AG08396 (cell line): ENCODE measurements at regions not wholly inside any gene's neighbourhood (a gene's known extent, or its start where the extent isn't known, plus 50 kb on each side); places are given as distances from the start of the nearest gene placed in this dataset.
"Not testable (repeated sequence)": the region's sequence is repeated elsewhere in the genome, so short reads cannot be mapped to it uniquely, and the experiment has no call there.

Experiments
- DNase-seq: peaks from one replicate; pipeline ENCODE4 v3.0.0; 2012; ENCODE audit warnings: low spot score, mixed read lengths

DNA sequence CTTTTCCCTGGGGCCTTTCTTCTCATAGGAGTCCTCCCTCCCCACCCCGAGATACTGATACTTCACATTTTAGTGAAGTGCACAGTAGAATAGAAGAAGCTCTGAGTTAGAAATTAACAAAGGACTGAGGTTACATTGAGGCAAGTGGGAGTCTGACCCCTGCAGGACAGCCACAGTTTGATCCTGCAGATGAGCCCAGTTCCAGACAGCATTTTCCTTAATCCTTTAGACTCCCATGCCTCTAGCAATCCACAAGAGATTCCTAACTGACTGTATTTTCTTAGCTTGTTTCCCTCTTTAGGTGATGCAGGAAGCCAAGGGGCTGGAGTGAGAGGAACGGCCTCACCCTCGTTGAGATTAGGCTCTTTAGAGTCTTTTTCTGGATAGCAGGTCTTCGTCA lies 204.0 kb downstream of the CYRIA start:
- no peak for DNase-seq

DNA sequence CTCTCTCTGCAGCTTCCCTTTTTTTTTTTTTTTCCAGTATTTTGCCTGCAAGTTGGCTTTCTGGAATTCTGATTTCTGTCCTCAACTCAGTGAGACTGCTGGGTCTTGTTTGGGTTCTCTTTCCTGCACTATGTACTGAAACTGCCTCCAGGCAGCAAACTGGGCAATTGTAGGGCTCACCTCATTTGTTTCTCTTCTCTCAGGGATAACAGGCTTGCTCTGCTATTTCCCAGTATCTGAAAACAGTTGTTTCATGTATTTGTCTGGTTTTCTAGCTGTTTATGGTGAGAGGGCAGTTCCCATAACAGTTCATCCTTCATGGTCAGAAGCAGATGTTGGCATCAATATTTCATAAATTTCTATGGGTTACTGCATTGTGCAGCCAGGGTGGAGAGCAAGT lies 206.0 kb downstream of the CYRIA start:
- no peak for DNase-seq

DNA sequence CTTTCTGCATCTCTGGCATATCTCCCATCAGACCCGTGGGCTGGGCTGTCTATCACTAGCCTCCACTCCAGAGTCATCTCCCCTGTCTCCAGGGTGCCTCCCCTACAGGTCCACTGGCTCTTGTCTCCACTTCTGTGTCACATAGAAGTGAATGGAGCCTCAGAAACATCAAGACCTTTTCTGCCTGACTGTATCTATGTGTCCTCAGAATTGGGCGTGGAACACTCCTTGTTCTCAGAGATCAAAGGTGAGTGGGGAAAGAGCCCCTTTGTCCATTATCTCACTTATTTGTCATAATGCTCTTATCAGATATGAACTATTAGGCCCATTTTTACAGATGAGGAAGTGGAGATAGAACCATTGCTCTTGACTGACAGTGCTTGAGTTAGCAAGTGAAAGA lies 211.0 kb downstream of the CYRIA start:
- no peak for DNase-seq

DNA sequence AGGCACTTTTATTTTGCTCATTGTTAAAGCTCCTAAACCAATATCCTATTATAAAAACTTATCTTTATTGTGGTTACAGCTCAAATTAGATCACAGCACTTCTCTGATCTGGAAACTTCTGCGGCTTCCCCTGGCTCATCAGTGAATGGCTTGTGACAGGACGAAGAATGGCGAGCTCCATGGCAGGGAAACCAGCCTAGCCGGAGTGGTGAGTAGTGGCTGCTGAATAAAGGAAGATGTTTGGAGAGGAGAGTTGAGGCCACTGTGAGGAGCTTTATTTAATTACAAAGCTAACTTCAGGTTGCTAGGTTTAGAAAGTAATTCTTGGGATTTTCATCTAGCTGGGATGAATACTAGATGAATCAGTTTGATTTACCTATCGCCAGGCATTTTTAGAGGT lies 213.5 kb downstream of the CYRIA start:
- no peak for DNase-seq

DNA sequence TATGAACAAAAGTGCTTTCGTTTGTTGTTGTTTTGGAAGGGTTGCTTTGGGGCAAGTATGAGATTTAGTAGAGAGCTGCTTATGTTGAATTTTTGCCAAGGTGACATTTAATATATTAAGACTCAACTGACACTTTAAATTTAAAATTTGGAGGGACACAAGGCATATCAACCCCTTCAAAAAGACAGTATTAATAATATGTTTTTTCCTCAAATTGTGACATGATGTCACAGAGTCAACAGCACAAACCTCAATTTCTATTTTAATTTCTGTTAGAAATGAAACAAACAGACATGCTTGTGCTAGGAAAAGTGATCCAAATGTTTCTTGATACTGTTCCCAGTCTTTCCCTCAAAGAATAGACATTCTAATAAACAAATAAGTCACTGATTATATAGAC lies 218.9 kb downstream of the CYRIA start:
- no peak for DNase-seq

DNA sequence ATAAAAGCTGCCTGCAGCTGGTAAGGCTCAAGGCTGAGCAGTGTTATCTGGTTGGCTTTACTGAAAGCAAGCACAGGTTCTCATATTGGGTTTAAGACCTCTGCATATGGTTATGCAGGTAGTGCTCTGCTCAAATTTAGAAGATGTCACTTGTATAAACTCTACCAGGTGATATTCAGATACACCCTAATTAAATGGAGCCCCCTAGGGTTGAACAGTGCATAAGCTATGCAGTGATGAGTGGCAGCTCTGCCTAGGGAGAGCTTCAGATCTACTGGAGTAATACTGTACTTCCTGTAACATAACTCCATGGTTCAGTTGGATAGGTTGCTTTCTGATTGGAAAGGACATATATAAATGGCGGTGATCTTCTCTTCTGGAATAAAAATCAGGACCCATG lies 222.7 kb downstream of the CYRIA start:
- DNase-seq = no peak

DNA sequence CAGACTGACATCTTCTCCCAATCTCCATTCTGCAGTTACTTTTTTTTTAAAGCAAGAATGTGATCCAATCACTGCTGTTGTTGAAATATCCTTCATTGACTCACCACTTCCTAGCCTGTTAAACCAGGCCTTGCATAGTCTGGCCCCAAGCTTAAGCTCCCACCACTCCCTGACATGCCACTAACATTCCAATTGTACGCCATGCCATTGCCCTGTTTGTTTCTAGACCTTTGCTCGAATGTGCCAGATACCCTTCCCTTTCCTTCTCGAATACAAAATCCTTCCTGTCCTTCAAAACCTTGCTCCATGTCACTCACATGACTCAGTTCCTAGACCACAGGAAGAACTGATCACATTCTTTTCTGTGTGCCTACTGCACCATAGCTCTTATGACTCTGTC lies 224.2 kb downstream of the CYRIA start:
- DNase-seq = no peak

DNA sequence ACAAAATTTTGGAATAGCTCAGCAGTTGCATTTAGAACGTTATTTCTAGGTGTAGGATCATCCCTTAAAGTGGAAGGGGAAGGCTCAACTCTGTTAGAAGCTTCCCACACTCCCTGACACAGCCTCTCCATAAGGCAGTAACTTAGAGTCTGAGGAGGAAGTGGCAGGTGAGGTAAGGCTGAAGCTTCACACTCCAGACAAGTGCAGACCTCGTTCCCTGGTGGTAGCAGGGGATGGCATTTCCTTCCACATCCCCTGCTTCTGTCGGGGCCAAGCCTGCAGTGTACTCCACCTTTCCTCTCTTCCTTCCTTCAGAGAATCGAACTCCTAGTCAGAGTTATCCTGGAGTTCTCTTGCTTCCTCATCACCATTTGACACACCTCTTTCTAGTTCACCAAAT lies 224.7 kb downstream of the CYRIA start:
- no peak for DNase-seq

DNA sequence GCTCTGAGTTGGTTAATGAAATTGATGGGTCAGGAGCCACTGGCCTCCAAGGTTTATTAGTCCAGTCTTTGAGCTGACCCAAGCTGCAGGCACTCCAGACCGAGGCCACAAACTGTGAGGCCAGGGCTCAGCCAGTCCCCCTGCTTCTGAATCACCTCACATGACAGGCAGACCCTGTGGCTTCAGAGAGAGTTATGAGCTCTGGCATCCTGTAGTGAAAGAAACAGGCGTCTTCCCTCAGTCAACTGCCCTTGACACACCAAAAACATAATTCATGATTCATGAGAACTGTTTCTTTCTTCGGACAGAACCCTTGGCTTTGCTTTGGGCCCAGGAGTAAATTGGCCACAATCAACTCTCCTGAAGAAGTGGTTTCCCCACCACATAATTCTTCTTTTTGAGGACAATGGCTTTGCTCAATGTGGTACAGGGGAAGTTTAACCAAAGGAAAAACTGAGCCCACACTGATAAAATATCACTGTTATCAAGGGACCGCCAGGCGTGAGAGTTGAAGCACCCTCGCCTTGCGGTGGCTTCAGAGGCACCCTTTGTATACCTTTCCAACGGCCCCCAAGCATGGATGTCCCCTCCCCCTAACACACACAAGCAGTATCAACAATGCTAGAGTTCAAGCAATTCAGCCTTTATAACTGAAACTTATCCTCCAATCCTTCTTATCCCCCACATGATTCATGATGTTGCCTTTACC lies 226.9 kb downstream of the CYRIA start:
- no peak for DNase-seq

DNA sequence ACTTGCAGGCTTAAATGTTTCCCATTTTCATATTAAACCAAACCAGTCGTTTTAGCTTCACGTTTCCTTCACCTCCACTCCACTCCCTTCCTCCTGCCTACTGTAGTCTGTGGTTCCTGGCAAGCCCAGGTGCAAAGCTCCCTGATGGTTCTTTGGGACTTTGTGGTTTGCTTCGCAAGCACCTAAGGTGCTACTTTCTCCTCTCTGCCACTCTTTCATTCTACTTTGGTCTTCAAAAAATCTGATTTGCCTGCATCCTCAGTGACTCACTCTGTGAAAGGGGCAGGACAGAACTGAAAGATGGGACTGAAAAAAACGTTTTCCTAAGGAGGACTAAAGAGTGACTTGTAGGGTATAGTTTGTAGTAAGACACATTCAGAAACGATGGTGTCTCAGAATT lies 228.4 kb downstream of the CYRIA start:
- no peak for DNase-seq

DNA sequence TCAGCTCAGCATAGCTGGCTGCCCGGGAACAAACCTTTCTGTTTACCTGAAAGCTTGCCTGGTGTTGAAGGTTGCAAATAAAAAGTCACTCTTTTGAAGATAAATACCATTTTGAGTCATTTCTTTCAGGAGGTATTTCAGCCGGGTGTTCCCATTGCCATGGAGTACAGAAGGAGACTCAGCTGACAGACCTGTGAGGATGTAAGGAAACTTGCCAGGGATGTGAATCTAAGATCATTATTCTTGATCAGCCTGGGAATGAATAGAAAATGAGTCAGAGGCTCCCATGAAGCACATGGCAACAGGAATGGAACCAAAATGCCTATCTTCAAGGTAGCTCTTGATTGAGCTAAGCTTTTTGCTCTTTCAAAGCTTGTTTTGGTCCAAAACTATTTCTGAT lies 231.2 kb downstream of the CYRIA start:
- no peak for DNase-seq

DNA sequence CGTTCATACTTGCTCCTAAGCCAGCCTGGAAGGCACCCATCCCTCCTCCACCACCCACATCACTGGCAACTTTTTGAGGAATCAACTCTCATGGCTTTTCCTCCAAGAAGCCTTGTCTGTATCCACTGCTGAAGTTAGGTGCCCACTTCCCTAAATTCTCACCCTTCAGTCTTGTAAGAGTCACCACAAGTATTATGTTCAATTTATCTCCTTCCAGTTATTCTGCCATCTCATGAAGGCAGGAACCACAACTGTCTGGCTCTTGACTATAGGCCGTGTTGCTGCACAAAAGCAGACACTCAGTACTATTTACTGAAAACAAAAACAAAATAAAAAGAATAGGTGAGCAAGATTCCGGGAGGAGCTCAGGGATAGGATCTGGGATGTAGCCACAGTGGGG lies 234.8 kb downstream of the CYRIA start:
- DNase-seq = no peak

DNA sequence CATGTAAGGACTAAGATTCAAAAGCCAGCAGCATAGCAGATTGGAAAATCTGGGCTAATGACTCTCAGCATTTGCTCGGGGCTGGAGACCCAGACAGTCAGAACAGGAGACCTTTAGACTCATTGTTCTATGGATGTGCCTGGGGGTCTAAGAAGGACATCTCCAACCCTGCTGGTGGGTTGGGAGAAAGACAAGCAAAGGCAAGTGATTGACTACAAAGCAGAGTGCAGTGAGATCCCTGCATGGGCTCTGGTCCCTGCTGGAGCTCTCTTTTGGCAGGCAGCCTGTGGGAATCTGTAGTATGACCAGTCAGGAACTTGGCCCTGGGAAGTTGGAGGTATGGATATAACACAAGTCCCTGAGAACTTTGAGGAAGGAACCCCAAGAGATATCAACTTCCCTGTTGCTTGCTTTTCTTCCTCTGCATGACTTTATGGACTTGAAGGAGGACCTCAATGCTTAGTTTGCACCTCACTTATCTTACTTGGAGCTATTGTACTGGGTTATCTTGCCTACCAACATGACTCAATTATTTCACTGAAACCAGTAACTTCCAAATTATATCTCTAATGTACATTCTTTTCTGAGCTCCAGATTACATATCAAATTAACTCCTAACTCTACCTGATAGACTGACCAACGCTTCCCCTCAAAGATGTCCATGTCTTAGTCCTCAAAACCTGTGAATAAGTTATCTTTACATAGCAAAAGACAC lies 236.0 kb downstream of the CYRIA start:
- no peak for DNase-seq

DNA sequence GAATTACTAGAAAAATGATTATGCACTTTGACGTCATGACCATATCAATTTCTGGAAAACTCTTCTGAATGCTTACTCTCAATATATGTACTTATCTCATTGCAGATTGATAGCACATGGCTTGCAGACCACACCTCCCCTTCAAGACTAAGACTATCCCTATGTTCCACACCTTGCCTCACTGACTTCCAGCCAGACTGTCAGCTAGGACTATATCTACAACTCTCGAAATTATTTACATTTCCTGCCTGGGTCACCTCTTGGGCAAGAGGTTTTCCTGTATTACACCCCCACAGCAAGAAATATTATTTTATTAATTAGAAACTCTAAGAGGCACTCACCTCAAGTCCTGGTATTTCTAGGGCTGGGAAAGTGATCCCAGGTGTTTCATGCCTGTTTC lies 236.6 kb downstream of the CYRIA start:
- no peak for DNase-seq

DNA sequence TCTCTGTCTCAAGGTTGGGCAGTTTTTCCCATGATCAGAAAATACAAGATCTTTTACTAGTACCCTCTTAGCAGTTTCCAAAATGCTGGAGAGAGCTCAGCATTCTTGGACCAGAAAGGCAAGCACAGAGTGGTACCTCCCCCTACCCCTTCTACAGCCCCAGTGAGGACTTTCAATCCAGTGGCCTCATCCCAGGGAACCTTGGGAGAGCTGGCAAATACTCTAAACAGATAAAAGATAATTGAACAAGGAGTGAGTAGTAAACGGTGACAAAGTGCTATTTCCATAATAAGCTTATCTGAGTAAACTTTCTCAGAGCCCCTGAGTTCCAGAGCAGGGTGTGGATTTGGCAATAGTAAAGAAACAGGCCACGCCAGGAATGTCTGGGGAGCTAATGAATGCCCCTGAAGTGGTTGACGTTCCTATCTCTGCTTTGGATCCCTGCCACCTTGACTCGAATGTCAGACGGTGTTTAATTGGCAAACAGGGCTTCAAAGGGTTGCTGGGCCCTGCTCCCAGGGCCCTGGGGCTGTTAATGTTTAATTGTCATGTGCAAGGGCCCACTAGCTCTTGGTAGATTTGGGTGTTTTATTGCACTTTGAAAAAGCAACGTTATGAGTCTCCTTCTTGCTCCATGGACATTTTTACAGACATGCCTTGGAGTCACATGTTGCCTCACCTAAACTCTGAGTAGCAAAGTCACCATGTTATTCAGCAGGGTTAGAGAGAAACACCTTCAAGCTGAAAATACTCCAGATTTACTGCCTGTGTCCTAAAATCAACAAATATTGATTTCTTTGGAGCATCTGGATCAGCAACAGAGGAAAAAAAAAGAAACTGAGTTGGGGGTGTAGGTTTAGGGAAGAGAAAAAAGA lies 239.9 kb downstream of the CYRIA start:
- DNase-seq = no peak

DNA sequence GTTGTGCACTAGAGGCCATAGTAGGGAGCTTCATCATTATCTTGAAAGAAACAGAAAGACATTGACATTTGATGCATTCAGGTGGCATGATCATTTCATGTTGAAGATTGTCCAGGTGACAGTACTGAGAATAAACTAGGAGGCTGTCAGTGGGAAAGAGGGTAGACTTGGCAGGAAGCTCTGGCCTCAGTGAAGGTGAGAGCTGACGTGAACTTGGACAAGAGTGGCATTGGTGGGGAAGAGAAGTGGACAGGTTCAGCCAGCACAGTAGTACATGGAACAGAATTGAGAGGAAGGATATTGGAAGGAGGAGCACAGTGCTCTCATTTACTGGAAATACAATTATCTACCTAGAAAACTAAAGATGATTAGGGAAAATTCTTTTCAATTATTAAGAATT lies 245.2 kb downstream of the CYRIA start:
- DNase-seq = no peak

DNA sequence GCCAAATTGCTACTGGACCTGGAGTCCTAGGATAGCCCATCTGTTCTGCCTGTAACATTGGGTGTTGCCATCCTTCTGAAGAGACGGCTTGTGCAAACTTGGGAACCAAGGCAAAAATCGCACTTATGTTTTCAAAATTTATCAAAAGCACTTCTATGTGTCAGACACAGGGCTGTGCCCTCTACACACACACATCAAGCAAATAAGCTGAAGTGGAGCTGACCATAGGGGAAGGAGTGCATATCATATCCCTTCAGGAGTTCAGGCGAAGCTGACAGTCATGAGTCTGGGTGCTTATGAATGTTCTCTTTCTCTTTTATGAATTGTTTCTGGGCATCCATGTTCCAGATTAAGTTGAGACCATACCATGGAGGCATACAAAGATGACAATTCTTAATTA lies 247.9 kb downstream of the CYRIA start:
- no peak for DNase-seq

DNA sequence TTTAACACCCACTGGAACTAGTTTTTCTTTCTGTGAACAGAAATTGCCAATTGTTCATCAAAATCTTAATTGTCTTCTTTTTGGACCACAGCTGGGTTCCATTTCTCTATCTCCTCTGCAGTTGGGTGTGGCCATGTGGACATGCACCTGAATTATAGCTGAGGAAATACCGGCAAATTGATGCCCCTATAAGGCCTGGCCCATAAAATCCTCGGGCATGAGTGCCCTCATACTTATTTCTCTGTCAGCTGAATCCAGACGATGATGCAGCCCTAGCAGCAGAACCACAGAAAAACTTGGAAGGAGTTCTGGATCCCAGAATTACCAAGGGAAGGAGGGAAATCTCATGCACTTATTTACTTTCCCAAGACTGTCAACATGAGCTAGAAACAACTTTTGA lies 249.0 kb downstream of the CYRIA start:
- no peak for DNase-seq

DNA sequence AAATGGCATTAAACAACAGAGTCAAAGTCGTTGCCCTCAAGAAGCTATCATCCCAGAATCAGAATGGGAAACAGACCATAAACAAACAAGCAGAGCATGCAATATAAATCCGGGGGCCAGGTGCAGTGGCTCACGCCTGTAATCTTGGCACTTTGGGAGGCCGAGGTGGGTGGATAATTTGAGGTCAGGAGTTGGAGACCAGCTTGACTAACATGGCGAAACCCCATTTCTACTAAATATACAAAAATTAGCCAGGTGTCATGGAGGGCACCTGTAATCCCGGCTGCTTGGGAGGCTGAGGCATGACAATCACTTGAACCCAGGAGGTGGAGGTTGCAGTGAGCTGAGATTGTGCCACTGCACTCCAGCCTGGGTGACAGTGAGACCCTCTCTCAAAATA lies 249.8 kb downstream of the CYRIA start:
- DNase-seq = not testable (repeated sequence)

DNA sequence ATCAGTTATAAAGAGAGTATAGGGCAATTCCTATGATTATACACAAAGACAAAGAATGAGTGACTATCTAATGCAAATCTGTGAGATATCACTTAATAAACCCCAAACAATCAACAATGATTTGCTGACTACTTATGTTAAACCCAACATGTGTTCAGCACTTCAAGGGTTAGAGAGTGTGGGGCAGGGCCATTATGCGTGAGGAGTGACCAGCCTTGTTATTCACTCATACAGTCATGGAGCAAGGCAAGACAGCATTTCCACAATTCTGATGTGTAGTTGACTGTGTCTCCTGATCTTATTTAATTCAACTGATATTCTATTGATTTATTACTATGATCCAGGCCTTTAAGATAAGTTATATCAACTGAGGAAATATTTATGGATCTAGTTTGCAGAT lies 251.7 kb downstream of the CYRIA start:
- no peak for DNase-seq

DNA sequence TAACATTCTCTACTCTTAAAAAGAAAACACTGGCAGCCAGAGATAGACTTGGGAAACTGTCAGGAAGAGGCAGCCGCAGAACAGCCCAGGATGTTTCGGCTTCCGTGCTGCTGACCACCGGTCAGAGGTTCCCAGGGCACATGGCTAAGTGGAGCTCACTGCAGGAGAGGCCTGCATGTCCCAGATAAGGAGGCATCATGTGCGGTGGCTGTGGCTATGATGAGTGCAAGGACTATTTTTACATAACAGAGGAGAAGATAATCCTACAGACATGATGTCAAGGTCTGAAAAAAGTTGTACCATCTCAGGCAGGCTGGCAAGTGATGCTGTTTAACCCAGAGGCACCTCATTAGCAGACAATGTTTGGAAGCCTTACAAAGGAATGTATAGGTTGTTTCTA lies 252.3 kb downstream of the CYRIA start:
- no peak for DNase-seq

DNA sequence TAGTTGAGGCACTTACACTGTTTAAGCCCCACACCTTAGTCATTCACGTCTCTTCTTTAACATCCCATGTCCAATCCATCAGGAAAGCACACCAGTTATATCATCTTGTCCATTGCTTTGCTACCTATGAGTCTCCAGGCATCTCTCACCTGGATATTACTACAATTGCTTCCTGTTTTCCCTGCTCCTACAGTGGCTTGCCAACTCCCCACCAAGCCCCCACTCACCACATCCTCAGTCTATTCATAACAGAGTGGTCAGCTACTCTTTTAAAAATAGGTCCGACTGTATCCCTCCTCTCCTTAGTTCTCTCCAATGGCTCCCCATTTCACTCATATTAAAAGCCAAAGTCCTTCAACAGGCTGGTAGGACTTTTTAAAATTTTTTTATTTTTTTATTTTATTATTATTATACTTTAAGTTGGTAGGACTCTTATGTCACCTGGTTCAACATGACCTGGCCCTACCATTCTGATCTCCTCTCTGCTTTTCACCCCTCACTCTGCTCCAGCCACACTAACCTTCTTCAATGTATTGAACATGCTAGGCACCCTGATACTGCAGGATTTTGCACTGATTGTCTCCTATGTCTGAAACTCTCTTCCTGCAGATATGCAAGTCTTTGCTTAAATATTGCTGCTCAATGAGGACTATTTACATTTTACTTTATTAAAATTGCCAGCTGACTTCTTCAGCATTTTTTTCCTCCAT lies 253.2 kb downstream of the CYRIA start:
- DNase-seq = no peak
